H9 (cell line): ENCODE measurements at regions not wholly inside any gene's neighbourhood (a gene's known extent, or its start where the extent isn't known, plus 50 kb on each side); places are given as distances from the start of the nearest gene placed in this dataset.
"Not testable (repeated sequence)": the region's sequence is repeated elsewhere in the genome, so short reads cannot be mapped to it uniquely, and the experiment has no call there.

ENCODE experiments used
- DNase-seq: peaks from one replicate; pipeline ENCODE4 v3.0.0-alpha.2; 2017
- H2AFZ ChIP-seq: one replicate; pipeline ENCODE4 v1.6.1; 2013; ENCODE audit warnings: mild to moderate bottlenecking, low read length, control low read depth, moderate library complexity
- H2AK5ac ChIP-seq: 2 replicates; pipeline ENCODE4 v1.6.1; 2013; ENCODE audit warnings: low read length, control low read depth, mixed read lengths; ENCODE audit not compliant: insufficient read length
- H2BK120ac ChIP-seq: one replicate; pipeline ENCODE4 v1.6.1; 2013; ENCODE audit warnings: low read depth, mild to moderate bottlenecking, low read length, control low read depth, inconsistent platforms; ENCODE audit not compliant: poor library complexity, severe bottlenecking
- H2BK12ac ChIP-seq: 2 replicates; pipeline ENCODE4 v1.6.1; 2013; ENCODE audit warnings: low read length, control low read depth, mixed read lengths, low read depth; ENCODE audit not compliant: insufficient read length
- H2BK15ac ChIP-seq: 2 replicates; pipeline ENCODE4 v1.6.1; 2013; ENCODE audit warnings: low read depth, low read length, control low read depth
- H2BK20ac ChIP-seq: one replicate; pipeline ENCODE4 v1.6.1; 2013; ENCODE audit warnings: low read depth, mild to moderate bottlenecking, low read length, control low read depth, inconsistent platforms; ENCODE audit not compliant: poor library complexity, severe bottlenecking
- H2BK5ac ChIP-seq: 2 replicates; pipeline ENCODE4 v1.6.1; 2013; ENCODE audit warnings: low read length, control low read depth, mixed read lengths; ENCODE audit not compliant: insufficient read length
- H3K14ac ChIP-seq: 2 replicates; pipeline ENCODE4 v1.6.1; 2013; ENCODE audit warnings: low read length, control low read depth; ENCODE audit not compliant: insufficient read depth
- H3K18ac ChIP-seq: 2 replicates; pipeline ENCODE4 v1.6.1; 2013; ENCODE audit warnings: low read depth, mild to moderate bottlenecking, mixed read lengths, low read length, control low read depth; ENCODE audit not compliant: insufficient read length
- H3K23ac ChIP-seq: 2 replicates; pipeline ENCODE4 v1.6.1; 2013; ENCODE audit warnings: low read length, control low read depth, mixed read lengths, low read depth; ENCODE audit not compliant: insufficient read length
- H3K23me2 ChIP-seq: 2 replicates; pipeline ENCODE4 v1.6.1; 2013; ENCODE audit warnings: low read depth, mild to moderate bottlenecking, mixed read lengths, low read length, control low read depth; ENCODE audit not compliant: insufficient read length, poor library complexity, severe bottlenecking
- H3K27ac ChIP-seq: 2 replicates; pipeline ENCODE4 v1.5.1; 2013; ENCODE audit warnings: low read length, control low read depth, mixed read lengths, low read depth; ENCODE audit not compliant: insufficient read length
- H3K27me3 ChIP-seq: 2 replicates; pipeline ENCODE4 v1.6.1; 2013; ENCODE audit warnings: low read length, control low read depth, inconsistent platforms; ENCODE audit not compliant: insufficient read depth
- H3K4ac ChIP-seq: 2 replicates; pipeline ENCODE4 v1.6.1; 2013; ENCODE audit warnings: low read depth, mild to moderate bottlenecking, control low read depth, inconsistent platforms, low read length, moderate library complexity
- H3K4me1 ChIP-seq: 2 replicates; pipeline ENCODE4 v1.6.1; 2013; ENCODE audit warnings: low read length, control low read depth, inconsistent platforms; ENCODE audit not compliant: insufficient read depth
- H3K4me2 ChIP-seq: 2 replicates; pipeline ENCODE4 v1.6.1; 2013; ENCODE audit warnings: low read length, control low read depth, mixed read lengths; ENCODE audit not compliant: insufficient read length, insufficient read depth
- H3K56ac ChIP-seq: 2 replicates; pipeline ENCODE4 v1.6.1; 2013; ENCODE audit warnings: low read depth, mild to moderate bottlenecking, mixed read lengths, low read length, control low read depth; ENCODE audit not compliant: insufficient read length
- H3K79me1 ChIP-seq: 2 replicates; pipeline ENCODE4 v1.6.1; 2013; ENCODE audit warnings: low read depth, mild to moderate bottlenecking, moderate library complexity, low read length, control low read depth, inconsistent platforms; ENCODE audit not compliant: insufficient read depth, poor library complexity, severe bottlenecking
- H3K79me2 ChIP-seq: 2 replicates; pipeline ENCODE4 v1.6.1; 2013; ENCODE audit warnings: low read length, control low read depth, inconsistent platforms; ENCODE audit not compliant: insufficient read depth
- H3K9ac ChIP-seq: 2 replicates; pipeline ENCODE4 v1.6.1; 2013; ENCODE audit warnings: low read length, control low read depth, mixed read lengths; ENCODE audit not compliant: insufficient read length; ENCODE audit errors: extremely low read depth
- H3K9me3 ChIP-seq: one replicate; pipeline ENCODE4 v1.6.1; 2013; ENCODE audit warnings: low read depth, low read length, inconsistent platforms; ENCODE audit not compliant: control insufficient read depth
- H3T11ph ChIP-seq: one replicate; pipeline ENCODE4 v1.6.1; 2013; ENCODE audit warnings: mild to moderate bottlenecking, low read length, control low read depth, inconsistent platforms
- H4K20me1 ChIP-seq: one replicate; pipeline ENCODE4 v1.6.1; 2013; ENCODE audit not compliant: control insufficient read depth, insufficient read length, insufficient read depth
- H4K5ac ChIP-seq: 2 replicates; pipeline ENCODE4 v1.6.1; 2013; ENCODE audit warnings: low read depth, mild to moderate bottlenecking, mixed read lengths, low read length, control low read depth; ENCODE audit not compliant: insufficient read length
- H4K8ac ChIP-seq: replicated peaks from 2 replicates; pipeline ENCODE4 v1.6.1; 2013; ENCODE audit warnings: low read length, control low read depth, mixed read lengths, low read depth; ENCODE audit not compliant: insufficient read length
- H4K91ac ChIP-seq: 2 replicates; pipeline ENCODE4 v1.6.1; 2013; ENCODE audit warnings: low read depth, mild to moderate bottlenecking, moderate library complexity, mixed read lengths, low read length, control low read depth; ENCODE audit not compliant: insufficient read length
- H3K27ac Mint-ChIP-seq, 3 experiments: 2 replicates in 2 of 3; 3 replicates in 1 of 3; pipeline ENCODE4 v1.8.0; 2020 to 2021; ENCODE audit warnings: mixed read lengths in 3 of 3, mild to moderate bottlenecking in 1 of 3, moderate library complexity in 1 of 3
- H3K27me3 Mint-ChIP-seq: 2 replicates; pipeline ENCODE4 v1.8.0; 2021; ENCODE audit warnings: low read depth, mild to moderate bottlenecking, moderate library complexity, mixed read lengths
- H3K36me3 Mint-ChIP-seq, 3 experiments: 2 replicates in 2 of 3; 3 replicates in 1 of 3; pipeline ENCODE4 v1.8.0; 2020 to 2021; ENCODE audit warnings: low read depth in 3 of 3, mixed read lengths in 3 of 3; ENCODE audit not compliant: insufficient read depth in 1 of 3
- H3K4me1 Mint-ChIP-seq, 2 experiments: 2 replicates each; pipeline ENCODE4 v1.8.0; 2020; ENCODE audit warnings: mixed read lengths in 2 of 2
- H3K4me3 Mint-ChIP-seq, 2 experiments: 2 replicates in 1 of 2; 3 replicates in 1 of 2; pipeline ENCODE4 v1.8.0; 2020 to 2021; ENCODE audit warnings: mild to moderate bottlenecking in 2 of 2, mixed read lengths in 2 of 2, moderate library complexity in 1 of 2
- H3K9me3 Mint-ChIP-seq, 2 experiments: 2 replicates in 1 of 2; 3 replicates in 1 of 2; pipeline ENCODE4 v1.8.0; 2020; ENCODE audit warnings: mild to moderate bottlenecking in 2 of 2, mixed read lengths in 2 of 2, moderate library complexity in 1 of 2
- CTCF ChIP-seq: fragments of 200-600 bp; sonication (generic); conservative IDR thresholded peaks from 3 replicates; pipeline ENCODE4 v1.8.0; 2021; ENCODE audit warnings: antibody characterized with exemption, mild to moderate bottlenecking
- WGBS: extraction: QIAGEN DNeasy Blood & Tissue Kit; methylation state at CpG from one replicate; pipeline ENCODE4 v1.1.7; 2013; ENCODE audit warnings: missing lambda C conversion rate, low lambda C conversion rate, mixed read lengths; ENCODE audit not compliant: insufficient read length; ENCODE audit errors: extremely low coverage; 5-methylcytosine and 5-hydroxymethylcytosine counted together

GRCh38 chr1:64410217-64410616, 59.7 kb upstream of the CACHD1 start:
- no peaks in the 10 kb centered on the region for H3K9me3 ChIP-seq
- DNase-seq: no peak
- Mint-ChIP-seq H3K9me3 (peaks cover 13 to 24% of the 10 kb centered on the region in 2 experiments), H3K4me3 (no peak overlapping the region), H3K27me3 (peaks cover 3% of the 10 kb centered on the region; the same call in 1 of the 2 replicates), H3K27ac (no peak overlapping the region), H3K36me3 (peaks cover 1 to 24% (median 11%) of the 10 kb centered on the region in 3 experiments; a peak in 5 of 7 replicates), H3K4me1 (no peaks in the 10 kb centered on the region)
- H3K4me1 ChIP-seq: no peaks in the 10 kb centered on the region
- no peak overlapping the region for H3K9ac ChIP-seq
- H3K4me2 ChIP-seq: no peak overlapping the region
- no peak for TF ChIP-seq CTCF
- no peak overlapping the region for H4K8ac ChIP-seq
- WGBS: no CpG with 5 or more reads among the region's 1 CpG
- H4K20me1 ChIP-seq: no peaks in the 10 kb centered on the region
- no peaks in the 10 kb centered on the region for H3K23me2 ChIP-seq
- no peak overlapping the region for H2BK15ac ChIP-seq
- no peak overlapping the region for H2AK5ac ChIP-seq
- H2BK120ac ChIP-seq: no peak overlapping the region
- H2AFZ ChIP-seq: no peak overlapping the region
- no peak overlapping the region for H3K18ac ChIP-seq
- no peak overlapping the region for H2BK12ac ChIP-seq
- no peak overlapping the region for H3K14ac ChIP-seq
- H2BK5ac ChIP-seq: no peak overlapping the region
- no peaks in the 10 kb centered on the region for H3K79me1 ChIP-seq
- H3K27ac ChIP-seq: no peak overlapping the region
- H4K5ac ChIP-seq: no peak overlapping the region
- no peak overlapping the region for H3K56ac ChIP-seq
- H3K23ac ChIP-seq: no peak overlapping the region
- no peak overlapping the region for H2BK20ac ChIP-seq
- no peak overlapping the region for H3T11ph ChIP-seq
- H3K4ac ChIP-seq: no peak overlapping the region
- H3K79me2 ChIP-seq: no peaks in the 10 kb centered on the region
- H4K91ac ChIP-seq: no peak overlapping the region
- H3K27me3 ChIP-seq: no peaks in the 10 kb centered on the region

GRCh38 chr1:64414855-64415546, 54.9 kb upstream of the CACHD1 start:
- H3K4me2 ChIP-seq, H3K4ac ChIP-seq, H2BK15ac ChIP-seq, H3K79me2 ChIP-seq, H3K56ac ChIP-seq, H2BK20ac ChIP-seq, H3K27me3 Mint-ChIP-seq, H3K4me3 Mint-ChIP-seq, H3K27me3 ChIP-seq, H3K23me2 ChIP-seq, H3K14ac ChIP-seq, H2AK5ac ChIP-seq, H2BK120ac ChIP-seq, H3T11ph ChIP-seq, H3K4me1 Mint-ChIP-seq, H3K9ac ChIP-seq, H3K18ac ChIP-seq, H2BK5ac ChIP-seq, H2AFZ ChIP-seq, H3K23ac ChIP-seq, H3K27ac ChIP-seq, H4K8ac ChIP-seq, H3K4me1 ChIP-seq, H3K27ac Mint-ChIP-seq, H4K20me1 ChIP-seq, DNase-seq, H4K91ac ChIP-seq, H2BK12ac ChIP-seq, H3K9me3 ChIP-seq, H4K5ac ChIP-seq, H3K79me1 ChIP-seq: not testable (repeated sequence)
- H3K9me3 Mint-ChIP-seq: peaks cover 17 to 27% of the 10 kb centered on the region in 2 experiments
- no CpG with 5 or more reads among the region's 56 CpGs for WGBS
- peaks cover 1 to 24% (median 11%) of the 10 kb centered on the region in 3 experiments; a peak in 5 of 7 replicates for H3K36me3 Mint-ChIP-seq
